HCT116 (cell line): ENCODE measurements at regions not wholly inside any gene's neighbourhood (a gene's known extent, or its start where the extent isn't known, plus 50 kb on each side); places are given as distances from the start of the nearest gene placed in this dataset.
"Not testable (repeated sequence)": the region's sequence is repeated elsewhere in the genome, so short reads cannot be mapped to it uniquely, and the experiment has no call there.

Experiments used
- ATAC-seq: fragments of 200-7000 bp; cut with Tn5 transposase; 2 replicates; pipeline ENCODE4 v1.9.1; 2020; ENCODE audit warnings: mild to moderate bottlenecking, moderate library complexity
- BruUV-seq: library from RNA; stranded (reverse); fragments of 400-500 nt; replicated peaks from 2 replicates; lab custom pipeline; 2021; lab: Mats Ljungman, UMichigan
- CTCF ChIA-PET: fragments of 300-600 bp; sonication (Branson Sonifier 250); formaldehyde crosslinking; loops from one replicate; lab custom pipeline; 2021; ENCODE audit warnings: antibody characterized with exemption; lab: Charles Lee
- POLR2A ChIA-PET: fragments of 300-600, 350-600 bp; sonication (Branson Sonifier 250); formaldehyde crosslinking; loops from one replicate; lab custom pipeline; 2021; ENCODE audit warnings: antibody characterized with exemption; lab: Charles Lee
- RAD21 ChIA-PET, 2 experiments: fragments of 300-600 bp; sonication (Branson Sonifier 250); formaldehyde crosslinking; loops; one replicate each; lab custom pipeline; 2023; ENCODE audit warnings: low total read pairs in 2 of 2; ENCODE audit not compliant: uncharacterized antibody in 2 of 2, unreplicated experiment in 2 of 2, low non-redundant PET in 1 of 2; lab: Charles Lee
- DNase-seq: peaks from one replicate; pipeline ENCODE4 v3.0.0-alpha.2; 2010; ENCODE audit warnings: low read depth, low spot score
- H2AFZ ChIP-seq: fragments of 200-600 bp; shearing (Covaris generic), sonication (generic); 2 replicates; pipeline ENCODE4 v1.6.1; 2017; ENCODE audit warnings: low read depth, mixed run types, mixed read lengths, antibody characterized with exemption, low read length; ENCODE audit not compliant: poor library complexity, severe bottlenecking
- H3K27ac ChIP-seq: 2 replicates; pipeline ENCODE4 v1.5.1; 2012; ENCODE audit warnings: low read depth, low read length
- H3K27me3 ChIP-seq: fragments of 200-600 bp; sonication (generic); 2 replicates; pipeline ENCODE4 v1.6.1; 2016; ENCODE audit warnings: mixed run types, low read length, mixed read lengths; ENCODE audit not compliant: insufficient read depth
- H3K36me3 ChIP-seq, 2 experiments: fragments of 200-500 bp in 1 of 2; fragments of 200-600 bp in 1 of 2; sonication (Bioruptor generic) in 1 of 2; sonication (generic) in 1 of 2; 2 replicates each; pipeline versions ENCODE4 v1.5.1 to v1.6.1; 2014 to 2016; ENCODE audit warnings: low read length in 2 of 2, inconsistent platforms in 1 of 2, mixed read lengths in 1 of 2, mixed run types in 1 of 2; ENCODE audit not compliant: insufficient read depth in 2 of 2, control insufficient read depth in 1 of 2
- H3K4me1 ChIP-seq, 2 experiments: fragments of 200-600 bp in 1 of 2; sonication (generic) in 1 of 2; 2 replicates each; pipeline versions ENCODE4 v1.5.1 to v1.6.1; 2012 to 2017; ENCODE audit warnings: low read length in 2 of 2, inconsistent platforms in 1 of 2, mild to moderate bottlenecking in 1 of 2, mixed read lengths in 1 of 2, mixed run types in 1 of 2, moderate library complexity in 1 of 2; ENCODE audit not compliant: insufficient read depth in 2 of 2, control insufficient read depth in 1 of 2
- H3K4me2 ChIP-seq: fragments of 200-600 bp; sonication (generic); 2 replicates; pipeline ENCODE4 v1.6.1; 2017; ENCODE audit warnings: mixed run types, low read length, mixed read lengths
- H3K4me3 ChIP-seq, 2 experiments: fragments of 200-600 bp in 1 of 2; sonication (generic) in 1 of 2; replicated peaks in 1 of 2; 2 replicates each; pipeline ENCODE4 v1.5.1; 2011 to 2016; ENCODE audit warnings: low read length in 2 of 2, control low read depth in 1 of 2, low read depth in 1 of 2, mild to moderate bottlenecking in 1 of 2, mixed read lengths in 1 of 2, mixed run types in 1 of 2
- H3K79me2 ChIP-seq: fragments of 200-600 bp; sonication (generic); 2 replicates; pipeline ENCODE4 v1.6.1; 2017; ENCODE audit warnings: mild to moderate bottlenecking, mixed run types, low read length, moderate library complexity, mixed read lengths; ENCODE audit not compliant: insufficient read depth
- H3K9ac ChIP-seq: fragments of 200-600 bp; sonication (generic); 2 replicates; pipeline ENCODE4 v1.6.1; 2016; ENCODE audit warnings: low read length, mixed read lengths
- H3K9me2 ChIP-seq: fragments of 200-600 bp; sonication (generic), shearing (Covaris generic); 2 replicates; pipeline ENCODE4 v1.6.1; 2017; ENCODE audit warnings: mixed run types, mild to moderate bottlenecking, moderate library complexity; ENCODE audit not compliant: insufficient read depth
- H3K9me3 ChIP-seq, 2 experiments: fragments of 200-500 bp in 1 of 2; fragments of 200-600 bp in 1 of 2; sonication (Bioruptor generic) in 1 of 2; sonication (generic) in 1 of 2; 2 replicates each; pipeline ENCODE4 v1.6.1; 2014 to 2017; ENCODE audit warnings: low read length in 2 of 2, mixed read lengths in 2 of 2, inconsistent platforms in 1 of 2, low read depth in 1 of 2, mild to moderate bottlenecking in 1 of 2, mixed run types in 1 of 2, moderate library complexity in 1 of 2; ENCODE audit not compliant: control insufficient read depth in 1 of 2, insufficient read depth in 1 of 2
- H4K20me1 ChIP-seq: fragments of 200-600 bp; sonication (generic), shearing (Covaris generic); 2 replicates; pipeline ENCODE4 v1.6.1; 2017; ENCODE audit warnings: mixed run types, mild to moderate bottlenecking, moderate library complexity; ENCODE audit not compliant: insufficient read depth
- CBX3 ChIP-seq: IDR thresholded peaks from 2 replicates; pipeline ENCODE4 v1.6.1; 2012; ENCODE audit warnings: low read depth
- EZH2 ChIP-seq: fragments of 200-600 bp; sonication (generic); IDR thresholded peaks from 2 replicates; pipeline ENCODE4 v1.6.1; 2017; ENCODE audit warnings: antibody characterized with exemption, mixed run types
- FOSL1 ChIP-seq: IDR thresholded peaks from 2 replicates; pipeline ENCODE4 v1.6.1; 2012; ENCODE audit warnings: low read depth
- POLR2A ChIP-seq: IDR thresholded peaks from 2 replicates; pipeline ENCODE4 v1.7.0; 2011; ENCODE audit warnings: borderline replicate concordance; ENCODE audit not compliant: insufficient read depth, insufficient read length; ENCODE audit errors: extremely low read depth
- RAD21 ChIP-seq: IDR thresholded peaks from 2 replicates; pipeline ENCODE4 v1.6.1; 2012; ENCODE audit warnings: low read depth, mild to moderate bottlenecking
- SP1 ChIP-seq: IDR thresholded peaks from 2 replicates; pipeline ENCODE4 v1.6.1; 2012; ENCODE audit warnings: low read depth
- SRF ChIP-seq: IDR thresholded peaks from 2 replicates; pipeline ENCODE4 v1.6.1; 2012; ENCODE audit warnings: low read depth
- TCF7L2 ChIP-seq: IDR thresholded peaks from 2 replicates; pipeline ENCODE4 v1.7.0; 2011; ENCODE audit warnings: borderline replicate concordance, inconsistent platforms; ENCODE audit not compliant: insufficient read depth, insufficient read length; ENCODE audit errors: extremely low read depth
- YY1 ChIP-seq: IDR thresholded peaks from 2 replicates; pipeline ENCODE4 v1.6.1; 2011; ENCODE audit warnings: low read length, low read depth, moderate library complexity, mild to moderate bottlenecking; ENCODE audit not compliant: insufficient replicate concordance; ENCODE audit errors: extremely low read depth
- ZFX ChIP-seq: fragments of 450-650 bp; IDR thresholded peaks from 2 replicates; pipeline ENCODE4 v1.6.1; 2017
- intact Hi-C: fragments of 100-400 bp; cut with micrococcal nuclease; formaldehyde crosslinking; loops from 2 replicates; pipeline ENCODE4 v1.10.0; 2022
- TF ChIP-seq, protein P1 (sequence below), 3 experiments: fragments of 200-600 bp in 1 of 3; sonication (generic) in 1 of 3; IDR thresholded peaks in 2 of 3; conservative IDR thresholded peaks in 1 of 3; 2 replicates each; pipeline ENCODE4 v1.5.1; 2012 to 2017; ENCODE audit warnings: low read depth in 2 of 3, low read length in 2 of 3, antibody characterized with exemption in 1 of 3, borderline replicate concordance in 1 of 3, control low read depth in 1 of 3, mild to moderate bottlenecking in 1 of 3, mixed read lengths in 1 of 3, mixed run types in 1 of 3, moderate library complexity in 1 of 3; ENCODE audit not compliant: insufficient read depth in 1 of 3

DNA sequence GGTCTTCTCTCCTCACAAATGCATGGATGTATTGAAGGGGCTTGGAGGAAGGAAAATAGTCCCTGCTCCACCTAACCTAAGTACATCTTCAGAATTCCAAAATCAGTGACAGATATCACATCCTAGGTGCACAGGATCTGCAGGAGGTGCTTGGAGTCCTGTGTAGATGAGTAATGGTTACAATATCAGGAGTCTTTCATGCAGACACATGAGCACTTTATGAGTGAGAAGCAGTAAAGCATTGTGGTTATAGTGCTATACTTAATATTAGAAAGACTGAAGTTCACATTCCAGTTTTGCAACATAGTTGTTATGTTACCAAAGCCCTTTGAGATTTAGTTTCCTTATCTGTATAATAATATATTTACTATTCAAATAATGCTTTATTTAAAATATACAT is 516.7 kb downstream of the NEBL start:
- intact Hi-C loops = no loop called here
- Histone ChIP-seq H3K9me3 (peaks cover 20 to 24% of the 10 kb centered on the region in 2 experiments; a peak in 2 of 4 replicates), H3K79me2 (no peaks in the 10 kb centered on the region), H3K9ac (no peak overlapping the region)
- no TSS peak for BruUV-seq
- CTCF ChIA-PET = no interaction called here
- TF ChIP-seq EZH2 (no peak), RAD21 (no peak), CBX3 (no peak), YY1 (no peak), POLR2A (no peak), ZFX (no peak)
- TF ChIP-seq, protein P1, sequence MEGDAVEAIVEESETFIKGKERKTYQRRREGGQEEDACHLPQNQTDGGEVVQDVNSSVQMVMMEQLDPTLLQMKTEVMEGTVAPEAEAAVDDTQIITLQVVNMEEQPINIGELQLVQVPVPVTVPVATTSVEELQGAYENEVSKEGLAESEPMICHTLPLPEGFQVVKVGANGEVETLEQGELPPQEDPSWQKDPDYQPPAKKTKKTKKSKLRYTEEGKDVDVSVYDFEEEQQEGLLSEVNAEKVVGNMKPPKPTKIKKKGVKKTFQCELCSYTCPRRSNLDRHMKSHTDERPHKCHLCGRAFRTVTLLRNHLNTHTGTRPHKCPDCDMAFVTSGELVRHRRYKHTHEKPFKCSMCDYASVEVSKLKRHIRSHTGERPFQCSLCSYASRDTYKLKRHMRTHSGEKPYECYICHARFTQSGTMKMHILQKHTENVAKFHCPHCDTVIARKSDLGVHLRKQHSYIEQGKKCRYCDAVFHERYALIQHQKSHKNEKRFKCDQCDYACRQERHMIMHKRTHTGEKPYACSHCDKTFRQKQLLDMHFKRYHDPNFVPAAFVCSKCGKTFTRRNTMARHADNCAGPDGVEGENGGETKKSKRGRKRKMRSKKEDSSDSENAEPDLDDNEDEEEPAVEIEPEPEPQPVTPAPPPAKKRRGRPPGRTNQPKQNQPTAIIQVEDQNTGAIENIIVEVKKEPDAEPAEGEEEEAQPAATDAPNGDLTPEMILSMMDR (IDR thresholded peaks at IDR 0.05 in 2 of 3, conservative IDR thresholded peaks at IDR 0.05 in 1 of 3; ENCODE audit: borderline replicate concordance in 1 of 3, insufficient read depth in 1 of 3, low read depth in 2 of 3, low read length in 2 of 3) = no peak
- TF ChIP-seq, all 23 proteins: peak for 0
- no peaks in the 10 kb centered on the region for H3K36me3 ChIP-seq
- POLR2A ChIA-PET = no interaction called here
- no peak overlapping the region for H2AFZ ChIP-seq
- H3K27me3 ChIP-seq = no peaks in the 10 kb centered on the region
- DNase-seq (no peak), ATAC-seq (no peak)
- no peaks in the 10 kb centered on the region for H3K4me1 ChIP-seq
- H3K4me3 ChIP-seq = no peak overlapping the region
- RAD21 ChIA-PET = no interaction called here
- no peak overlapping the region for H3K27ac ChIP-seq
- no peaks in the 10 kb centered on the region for H4K20me1 ChIP-seq
- no peaks in the 10 kb centered on the region for H3K9me2 ChIP-seq
- no peak overlapping the region for H3K4me2 ChIP-seq

DNA sequence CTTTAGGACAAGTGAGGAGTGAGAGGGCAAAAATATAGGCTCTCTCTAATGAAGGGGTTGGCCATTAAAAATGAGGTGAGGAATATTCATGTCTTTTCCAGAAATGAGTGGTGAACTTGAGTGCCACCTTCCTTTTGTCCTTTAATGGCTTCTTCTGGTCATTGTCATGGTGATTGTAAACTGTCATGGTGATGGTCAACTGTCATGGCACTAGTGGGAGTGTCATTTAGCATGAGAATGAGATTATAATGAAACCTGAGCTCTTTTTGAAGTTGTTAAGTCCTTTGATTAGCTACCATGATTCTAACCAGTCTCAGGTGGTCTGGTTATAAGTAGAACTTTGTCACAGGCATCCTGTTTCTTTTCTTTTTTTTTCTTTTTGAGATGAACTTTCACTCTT is 524.4 kb downstream of the NEBL start:
- TF ChIP-seq FOSL1 = no peak
- no peak for TF ChIP-seq ZFX
- no peak for TF ChIP-seq SP1
- no peak for TF ChIP-seq SRF
- no peak for TF ChIP-seq TCF7L2
- TF ChIP-seq, all 23 proteins: peak for 0
- H3K9ac ChIP-seq = no peak overlapping the region
- no peaks in the 10 kb centered on the region for H3K9me2 ChIP-seq
- ChIA-PET CTCF (no interaction called here), RAD21 (no interaction called here), POLR2A (no interaction called here)
- DNase-seq (no peak), ATAC-seq (no peak)
- no peaks in the 10 kb centered on the region for H3K79me2 ChIP-seq
- no peak overlapping the region for H3K27ac ChIP-seq
- BruUV-seq = no TSS peak
- H3K9me3 ChIP-seq = peaks cover 3 to 12% of the 10 kb centered on the region in 2 experiments; a peak in 2 of 4 replicates
- intact Hi-C loops = no loop called here
- H3K4me1 ChIP-seq = no peaks in the 10 kb centered on the region
- H3K4me2 ChIP-seq = no peak overlapping the region
- no peaks in the 10 kb centered on the region for H3K27me3 ChIP-seq
- H4K20me1 ChIP-seq = no peaks in the 10 kb centered on the region
- no peak overlapping the region for H2AFZ ChIP-seq
- H3K4me3 ChIP-seq = no peak overlapping the region
- no peaks in the 10 kb centered on the region for H3K36me3 ChIP-seq

DNA sequence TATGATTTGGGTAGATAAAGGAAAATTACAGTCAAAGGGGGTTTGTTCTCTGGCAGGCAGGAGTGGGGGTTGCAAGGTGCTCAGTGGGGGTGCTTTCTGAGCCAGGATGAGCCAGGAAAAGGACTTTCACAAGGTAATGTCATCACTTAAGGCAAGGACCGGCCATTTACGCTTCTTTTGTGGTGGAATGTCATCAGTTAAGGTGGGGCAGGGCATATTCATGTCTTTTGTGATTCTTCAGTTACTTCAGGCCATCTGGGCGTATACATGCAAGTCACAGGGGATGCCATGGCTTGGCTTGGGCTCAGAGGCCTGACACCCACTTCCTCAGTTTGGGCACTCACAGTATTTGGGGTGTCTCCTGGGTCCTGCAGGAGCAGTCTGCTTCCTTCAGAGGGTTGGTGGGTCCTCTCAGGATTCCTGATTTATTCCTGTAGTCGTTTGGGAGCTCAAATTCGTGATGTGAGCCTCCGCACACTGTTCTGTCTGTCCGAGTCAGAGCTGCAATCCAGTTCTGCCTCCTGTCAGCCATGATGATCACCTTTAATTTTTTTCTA is 526.1 kb downstream of the NEBL start:
- H3K27ac ChIP-seq, H3K4me3 ChIP-seq, H3K9me2 ChIP-seq, H2AFZ ChIP-seq, DNase-seq, H3K79me2 ChIP-seq, H3K36me3 ChIP-seq, intact Hi-C loops, CTCF ChIA-PET, H4K20me1 ChIP-seq, POLR2A ChIA-PET, H3K9ac ChIP-seq, RAD21 ChIA-PET, H3K4me1 ChIP-seq, H3K4me2 ChIP-seq, BruUV-seq, H3K27me3 ChIP-seq, ATAC-seq: not testable (repeated sequence)
- H3K9me3 ChIP-seq = peaks cover 3 to 12% of the 10 kb centered on the region in 2 experiments; a peak in 2 of 4 replicates
